Left ventricle myocardium inferior (tissue), 1 donor: ENCODE measurements at regions not wholly inside any gene's neighbourhood (a gene's known extent, or its start where the extent isn't known, plus 50 kb on each side); places are given as distances from the start of the nearest gene placed in this dataset.

Experiments used
- DNase-seq: peaks from one replicate; pipeline ENCODE4 v3.0.0-alpha.2; 2020
- H3K27ac ChIP-seq: fragments of 200-600 bp; replicated peaks from 2 replicates; pipeline ENCODE4 v1.8.0; 2021
- H3K27me3 ChIP-seq: fragments of 200-600 bp; 2 replicates; pipeline ENCODE4 v1.8.0; 2021; ENCODE audit warnings: low read depth
- H3K36me3 ChIP-seq: fragments of 200-600 bp; 2 replicates; pipeline ENCODE4 v1.8.0; 2021
- H3K4me1 ChIP-seq: fragments of 200-600 bp; 2 replicates; pipeline ENCODE4 v1.8.0; 2021
- H3K4me3 ChIP-seq: fragments of 200-600 bp; 2 replicates; pipeline ENCODE4 v1.8.0; 2021; ENCODE audit warnings: mild to moderate bottlenecking, moderate library complexity
- H3K9me3 ChIP-seq: fragments of 200-600 bp; replicated peaks from 2 replicates; pipeline ENCODE4 v1.8.0; 2021
- CTCF ChIP-seq: fragments of 200-600 bp; IDR thresholded peaks from 2 replicates; pipeline ENCODE4 v1.8.0; 2021; ENCODE audit warnings: antibody characterized with exemption, mild to moderate bottlenecking, borderline replicate concordance
- intact Hi-C: fragments of 100-400 bp; cut with micrococcal nuclease; formaldehyde crosslinking; loops from one replicate; pipeline ENCODE4 v1.11.0; 2022
- donor health status: DM: no; HTN: yes; CAD: no; lungs with severe emphysema.

- no peaks in the 10 kb centered on the region for H3K27me3 ChIP-seq
- DNase-seq, result no peak
- TF ChIP-seq CTCF, result no peak
- no peak overlapping the region for H3K4me3 ChIP-seq
- no peaks in the 10 kb centered on the region for H3K36me3 ChIP-seq
- intact Hi-C loops, result no loop called here
- no peaks in the 10 kb centered on the region for H3K4me1 ChIP-seq
- H3K9me3 ChIP-seq, result no peaks in the 10 kb centered on the region
- H3K27ac ChIP-seq, result no peak overlapping the region
These were observed 705.9 kb downstream of the RAB28 start for GRCh38 chr4:12778191-12778590.

GRCh38 chr4:12770351-12770750 is 713.8 kb downstream of the RAB28 start:
- no peak for TF ChIP-seq CTCF
- intact Hi-C loops, result no loop called here
- no peak overlapping the region for H3K4me3 ChIP-seq
- no peaks in the 10 kb centered on the region for H3K4me1 ChIP-seq
- H3K9me3 ChIP-seq, result no peaks in the 10 kb centered on the region
- no peak for DNase-seq
- no peak overlapping the region for H3K27ac ChIP-seq
- no peaks in the 10 kb centered on the region for H3K36me3 ChIP-seq
- H3K27me3 ChIP-seq, result no peaks in the 10 kb centered on the region

- no peak overlapping the region for H3K27ac ChIP-seq
- no peaks in the 10 kb centered on the region for H3K27me3 ChIP-seq
- intact Hi-C loops, result no loop called here
- H3K9me3 ChIP-seq, result peaks cover 15% of the 10 kb centered on the region
- H3K36me3 ChIP-seq, result no peaks in the 10 kb centered on the region
- TF ChIP-seq CTCF, result no peak
- H3K4me3 ChIP-seq, result no peak overlapping the region
- no peaks in the 10 kb centered on the region for H3K4me1 ChIP-seq
- no peak for DNase-seq
These were observed 722.4 kb downstream of the RAB28 start for GRCh38 chr4:12761694-12762093.

- H3K4me1 ChIP-seq, result no peaks in the 10 kb centered on the region
- H3K27ac ChIP-seq, result no peak overlapping the region
- no peaks in the 10 kb centered on the region for H3K27me3 ChIP-seq
- no peaks in the 10 kb centered on the region for H3K36me3 ChIP-seq
- no peak for TF ChIP-seq CTCF
- no peak overlapping the region for H3K4me3 ChIP-seq
- no peak for DNase-seq
- no peaks in the 10 kb centered on the region for H3K9me3 ChIP-seq
- intact Hi-C loops, result no loop called here
These were observed 737.0 kb downstream of the RAB28 start for GRCh38 chr4:12747154-12747553.

GRCh38 chr4:12746221-12746620 is 737.9 kb downstream of the RAB28 start:
- Histone ChIP-seq H3K9me3 (no peaks in the 10 kb centered on the region), H3K4me3 (no peak overlapping the region), H3K27me3 (no peaks in the 10 kb centered on the region), H3K27ac (no peak overlapping the region), H3K36me3 (no peaks in the 10 kb centered on the region), H3K4me1 (no peaks in the 10 kb centered on the region)
- intact Hi-C loops, result no loop called here
- no peak for DNase-seq
- no peak for TF ChIP-seq CTCF

- Histone ChIP-seq H3K4me3 (no peak overlapping the region), H3K36me3 (no peaks in the 10 kb centered on the region), H3K9me3 (no peaks in the 10 kb centered on the region), H3K27me3 (peaks cover 4% of the 10 kb centered on the region), H3K4me1 (no peaks in the 10 kb centered on the region), H3K27ac (no peak overlapping the region)
- no peak for TF ChIP-seq CTCF
- DNase-seq, result no peak
- intact Hi-C loops, result no loop called here
These were observed 749.6 kb downstream of the RAB28 start for GRCh38 chr4:12734586-12734985.
